GM21423 (cell line): ENCODE measurements at regions not wholly inside any gene's neighbourhood (a gene's known extent, or its start where the extent isn't known, plus 50 kb on each side); places are given as distances from the start of the nearest gene placed in this dataset.
"Not testable (repeated sequence)": the region's sequence is repeated elsewhere in the genome, so short reads cannot be mapped to it uniquely, and the experiment has no call there.

Source experiments
- ATAC-seq: cut with Tn5 transposase; IDR thresholded peaks from one replicate; pipeline ENCODE4 v1.9.1; 2021; ENCODE audit warnings: mild to moderate bottlenecking, moderate library complexity; ENCODE audit not compliant: unreplicated experiment

GRCh38 chr6:154598399-154598798 is 87.9 kb upstream of the CNKSR3 start:
- no peak for ATAC-seq

- no peak for ATAC-seq
Observed at GRCh38 chr6:154602296-154602695, 91.8 kb upstream of the CNKSR3 start.

- ATAC-seq, result no peak
Observed at GRCh38 chr6:154602708-154603107, 92.2 kb upstream of the CNKSR3 start.

- no peak for ATAC-seq
Observed at GRCh38 chr6:154604119-154604518, 93.6 kb upstream of the CNKSR3 start.

GRCh38 chr6:154605178-154605881 is 94.8 kb upstream of the CNKSR3 start:
- ATAC-seq, result peak; percentile 59

GRCh38 chr6:154605882-154606370 is 95.4 kb upstream of the CNKSR3 start:
- ATAC-seq, result no peak

- peak; percentile 62 for ATAC-seq
Observed at GRCh38 chr6:154606457-154606856, 96.0 kb upstream of the CNKSR3 start.

GRCh38 chr6:154606860-154607259 is 96.4 kb upstream of the CNKSR3 start:
- ATAC-seq, result no peak

- peak; percentile 37 for ATAC-seq
Observed at GRCh38 chr6:154611241-154611640, 100.8 kb upstream of the CNKSR3 start.

- ATAC-seq, result no peak
Observed at GRCh38 chr6:154611847-154612246, 101.4 kb upstream of the CNKSR3 start.

GRCh38 chr6:154613137-154613676 is 102.7 kb upstream of the CNKSR3 start:
- ATAC-seq, result no peak

- ATAC-seq, result no peak
Observed at GRCh38 chr6:154614101-154614500, 103.6 kb upstream of the CNKSR3 start.

GRCh38 chr6:154614641-154615040 is 104.2 kb upstream of the CNKSR3 start:
- ATAC-seq, result no peak

GRCh38 chr6:154615483-154616025 is 105.1 kb upstream of the CNKSR3 start:
- no peak for ATAC-seq

- ATAC-seq, result no peak
Observed at GRCh38 chr6:154617175-154617574, 106.7 kb upstream of the CNKSR3 start.

GRCh38 chr6:154619146-154619545 is 108.7 kb upstream of the CNKSR3 start:
- no peak for ATAC-seq

GRCh38 chr6:154621686-154622085 is 111.2 kb upstream of the CNKSR3 start:
- ATAC-seq, result no peak

- ATAC-seq, result no peak
Observed at GRCh38 chr6:154622618-154623336, 110.4 kb upstream of the SCAF8 start.

GRCh38 chr6:154623391-154623790 is 109.8 kb upstream of the SCAF8 start:
- ATAC-seq, result no peak

- ATAC-seq, result no peak
Observed at GRCh38 chr6:154624038-154624599, 109.1 kb upstream of the SCAF8 start.

GRCh38 chr6:154624727-154625126 is 108.5 kb upstream of the SCAF8 start:
- ATAC-seq, result not testable (repeated sequence)
